OCI-LY3 (cell line): ENCODE measurements at regions not wholly inside any gene's neighbourhood (a gene's known extent, or its start where the extent isn't known, plus 50 kb on each side); places are given as distances from the start of the nearest gene placed in this dataset.

Experiments
- CTCF ChIP-seq: fragments of 200-600, 300-600 bp; sonication (generic); IDR thresholded peaks from 2 replicates; pipeline ENCODE4 v1.5.1; 2014; ENCODE audit warnings: antibody characterized with exemption, low read length, low read depth
- EZH2phosphoT487 ChIP-seq: fragments of 200-600 bp; shearing (Covaris generic); IDR thresholded peaks from 2 replicates; pipeline ENCODE4 v1.6.1; 2018; ENCODE audit warnings: antibody characterized with exemption, mixed run types, low read depth

- TF ChIP-seq CTCF, result no peak
- TF ChIP-seq EZH2phosphoT487, result no peak
These were observed 216.8 kb upstream of the FAT1 start for GRCh38 chr4:186940476-186940875.
